T-helper 2 cell treated with Interferon-gamma antibody and Interleukin-4, amounts not matched to agents 100 ng/mL and 5 ng/mL, for 36 hours (primary cell): ENCODE measurements at regions not wholly inside any gene's neighbourhood (a gene's known extent, or its start where the extent isn't known, plus 50 kb on each side); places are given as distances from the start of the nearest gene placed in this dataset.
"Not testable (repeated sequence)": the region's sequence is repeated elsewhere in the genome, so short reads cannot be mapped to it uniquely, and the experiment has no call there.

Source experiments
- intact Hi-C: fragments of 100-400 bp; cut with micrococcal nuclease; formaldehyde crosslinking; loops from one replicate; pipeline ENCODE4 v1.15.1; 2023

DNA sequence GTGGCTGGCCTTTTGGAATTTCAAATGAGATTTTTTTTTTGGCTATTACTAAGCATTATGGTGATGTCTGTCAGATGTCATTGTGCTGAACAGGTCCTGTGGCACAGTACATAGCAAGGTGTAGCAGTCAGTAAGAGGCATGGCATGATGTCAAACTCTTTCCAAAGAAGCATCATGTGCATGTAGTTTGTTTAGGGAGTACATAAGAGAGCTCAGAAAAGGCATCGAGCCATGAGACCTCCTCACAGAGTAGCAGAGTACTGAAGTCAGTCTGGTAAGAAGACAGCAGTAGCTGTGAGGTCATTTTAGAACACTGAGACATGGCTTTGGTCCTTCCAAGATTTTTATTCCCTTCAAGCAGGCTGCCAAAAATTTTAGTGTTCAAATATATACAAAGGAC lies 134.9 kb upstream of the SPRED1 start:
- intact Hi-C loops = no loop called here

GRCh38 chr15:38119865-38120264 lies 132.8 kb upstream of the SPRED1 start:
- intact Hi-C loops = not testable (repeated sequence)

GRCh38 chr15:38127306-38127771 lies 125.3 kb upstream of the SPRED1 start:
- intact Hi-C loops = no loop called here

DNA sequence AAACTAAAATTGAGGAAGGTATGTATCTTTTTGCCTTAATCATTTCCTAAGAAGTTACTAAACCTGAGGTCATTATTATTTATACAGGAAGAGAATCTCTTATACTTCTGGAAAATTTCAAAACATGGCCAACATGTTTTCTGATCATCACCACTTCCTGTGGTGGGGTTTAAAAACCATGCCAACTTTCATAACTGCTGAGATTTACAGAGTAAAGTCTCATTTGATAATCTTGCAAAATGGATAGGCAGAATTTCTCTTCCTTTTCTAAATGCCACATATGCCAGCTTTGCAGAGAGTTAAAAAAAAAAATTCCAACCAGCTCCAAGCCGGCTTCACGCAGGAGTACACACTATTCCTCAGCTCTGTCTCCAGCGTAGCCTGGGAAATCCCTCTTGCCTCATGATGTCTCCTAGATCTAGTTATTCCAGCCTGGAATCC lies 124.3 kb upstream of the SPRED1 start:
- intact Hi-C loops = no loop called here

- intact Hi-C loops = no loop called here
Measured at GRCh38 chr15:38128921-38129320, 123.7 kb upstream of the SPRED1 start.

GRCh38 chr15:38129531-38130204 lies 123.0 kb upstream of the SPRED1 start:
- intact Hi-C loops = no loop called here

DNA sequence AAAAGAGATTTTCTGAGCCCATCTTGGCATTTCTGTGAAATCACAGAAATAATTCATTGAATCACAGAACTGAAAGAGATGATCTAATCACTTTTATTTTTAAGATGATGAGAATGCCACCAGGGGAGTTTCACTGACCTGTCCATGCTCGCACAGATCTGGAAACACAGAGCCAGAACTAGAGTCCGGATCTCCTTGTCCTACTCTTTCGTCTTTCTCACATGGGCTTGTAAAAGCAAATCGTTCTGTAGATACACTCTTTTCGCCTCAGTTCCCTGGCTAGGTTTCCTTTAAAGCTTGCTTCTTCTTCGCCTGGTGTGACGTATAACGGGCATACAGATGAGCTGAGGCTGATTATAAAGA lies 122.5 kb upstream of the SPRED1 start:
- intact Hi-C loops = no loop called here

DNA sequence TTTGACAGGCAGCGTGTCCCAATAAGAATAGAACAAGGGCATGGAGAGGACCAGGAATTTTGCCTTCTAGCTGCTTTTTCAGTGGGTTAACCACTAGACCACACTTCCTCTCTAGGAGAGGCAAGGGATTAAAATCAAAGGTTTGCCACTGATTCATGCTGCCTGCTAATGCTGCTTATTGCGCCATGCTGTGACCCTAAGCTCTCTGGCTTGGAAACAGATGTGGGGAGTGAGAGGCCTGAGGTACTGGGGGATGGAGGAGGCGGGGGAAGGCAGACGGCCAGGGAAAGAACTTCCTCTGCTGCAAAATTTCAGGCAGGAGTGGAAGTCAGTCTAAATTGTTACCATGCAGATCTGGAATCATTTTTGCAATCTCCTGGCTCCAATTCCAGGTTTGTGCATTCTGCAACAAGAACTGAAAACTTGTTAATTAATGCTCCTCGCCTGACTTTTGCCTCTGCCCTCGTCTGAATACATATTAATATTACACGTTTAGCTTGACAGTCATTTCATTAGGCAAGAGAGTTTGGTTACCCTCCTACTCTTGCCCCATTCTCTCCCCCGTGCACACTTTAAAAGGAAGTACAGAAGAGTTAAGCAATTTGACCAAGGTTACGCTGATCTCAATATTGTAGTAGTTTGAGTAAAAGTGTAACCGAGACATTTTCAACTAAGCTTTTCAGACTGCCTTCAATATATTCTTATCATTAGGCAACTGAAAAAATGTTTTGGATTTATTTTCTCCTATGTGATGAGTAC lies 121.7 kb upstream of the SPRED1 start:
- intact Hi-C loops = no loop called here

- intact Hi-C loops = no loop called here
Measured at GRCh38 chr15:38134252-38134651, 118.4 kb upstream of the SPRED1 start.

- intact Hi-C loops = not testable (repeated sequence)
Measured at GRCh38 chr15:38142195-38142594, 110.4 kb upstream of the SPRED1 start.

DNA sequence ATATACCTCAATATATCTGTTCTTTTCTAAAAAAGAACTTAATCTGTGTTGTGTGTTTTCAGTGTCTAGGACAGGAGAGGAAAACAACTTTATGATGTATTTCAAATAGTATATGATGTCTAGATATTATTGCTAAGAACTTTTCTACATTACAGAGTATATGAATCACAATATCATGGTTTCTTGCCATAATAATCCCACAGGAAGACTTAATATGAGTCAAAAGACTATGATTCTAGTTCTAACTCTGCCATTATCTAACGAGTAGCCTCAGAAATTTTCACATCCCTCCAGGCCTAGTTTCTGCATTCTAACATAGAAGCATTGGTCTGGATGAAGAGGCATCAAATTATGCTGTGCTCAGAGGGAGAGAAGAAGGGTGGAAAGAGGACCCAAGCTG lies 107.7 kb upstream of the SPRED1 start:
- intact Hi-C loops = no loop called here

GRCh38 chr15:38145651-38146111 lies 107.0 kb upstream of the SPRED1 start:
- intact Hi-C loops = no loop called here

DNA sequence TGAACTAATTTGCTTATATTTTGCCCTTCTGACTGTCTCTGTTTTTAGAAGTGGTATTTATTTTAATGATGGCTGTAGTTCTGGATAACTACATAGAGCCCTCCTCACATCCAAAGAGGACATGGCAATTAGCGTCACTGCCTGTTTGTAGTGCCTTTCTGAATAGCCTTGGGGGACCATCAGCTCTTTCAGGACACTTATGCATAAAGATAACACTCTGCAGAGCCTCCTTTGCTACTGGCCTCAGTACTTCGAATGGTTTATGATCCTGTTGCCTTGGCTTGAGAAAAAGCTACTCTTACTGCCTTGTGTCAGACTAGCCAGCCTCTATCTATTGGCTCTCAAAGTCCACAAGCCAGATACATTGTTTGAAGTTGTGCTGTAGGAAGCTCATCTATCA lies 105.4 kb upstream of the SPRED1 start:
- intact Hi-C loops = no loop called here

GRCh38 chr15:38148471-38148870 lies 104.2 kb upstream of the SPRED1 start:
- intact Hi-C loops = no loop called here

- intact Hi-C loops = no loop called here
Measured at GRCh38 chr15:38149315-38149714, 103.3 kb upstream of the SPRED1 start.

DNA sequence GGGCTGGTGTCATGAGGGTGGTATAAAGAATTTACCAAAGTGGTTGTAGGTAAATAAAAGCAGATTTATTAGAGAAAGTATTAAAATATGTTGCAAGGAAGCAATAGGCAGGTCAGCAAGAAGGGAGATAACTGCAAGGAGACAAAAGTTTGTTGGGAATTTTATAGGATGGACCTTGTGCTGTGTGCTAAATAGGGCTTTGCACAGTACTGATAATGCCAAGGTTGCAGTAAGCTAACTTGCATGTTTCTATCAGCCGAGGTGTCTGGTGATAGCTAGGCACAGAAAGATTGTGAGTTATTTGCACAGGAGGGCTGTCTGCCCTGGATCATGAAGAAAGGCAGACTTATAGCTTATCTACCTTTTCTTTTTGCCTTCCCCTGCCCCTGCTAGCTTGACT lies 102.5 kb upstream of the SPRED1 start:
- intact Hi-C loops = no loop called here

DNA sequence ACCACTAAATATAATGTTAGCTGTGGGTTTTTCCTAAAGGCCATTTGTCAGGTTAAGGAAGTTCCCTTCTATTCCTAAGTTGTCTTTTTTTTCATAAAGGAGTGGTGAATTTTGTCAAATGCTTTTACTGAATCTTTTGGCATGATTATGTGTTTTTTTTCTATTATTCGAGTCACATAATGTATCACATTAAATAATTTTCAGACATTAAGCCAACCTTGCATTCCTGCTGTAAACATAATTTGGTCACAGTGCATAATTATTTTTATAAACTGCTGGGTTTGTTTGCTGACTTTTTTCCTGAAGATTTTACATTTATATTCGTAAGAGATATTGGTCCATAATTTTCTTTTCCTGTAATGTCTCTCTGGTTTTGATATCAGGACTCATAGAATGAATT lies 101.8 kb upstream of the SPRED1 start:
- intact Hi-C loops = no loop called here

- intact Hi-C loops = no loop called here
Measured at GRCh38 chr15:38153781-38154180, 98.9 kb upstream of the SPRED1 start.

GRCh38 chr15:38154255-38154654 lies 98.4 kb upstream of the SPRED1 start:
- intact Hi-C loops = no loop called here

GRCh38 chr15:38154837-38155236 lies 97.8 kb upstream of the SPRED1 start:
- intact Hi-C loops = no loop called here

DNA sequence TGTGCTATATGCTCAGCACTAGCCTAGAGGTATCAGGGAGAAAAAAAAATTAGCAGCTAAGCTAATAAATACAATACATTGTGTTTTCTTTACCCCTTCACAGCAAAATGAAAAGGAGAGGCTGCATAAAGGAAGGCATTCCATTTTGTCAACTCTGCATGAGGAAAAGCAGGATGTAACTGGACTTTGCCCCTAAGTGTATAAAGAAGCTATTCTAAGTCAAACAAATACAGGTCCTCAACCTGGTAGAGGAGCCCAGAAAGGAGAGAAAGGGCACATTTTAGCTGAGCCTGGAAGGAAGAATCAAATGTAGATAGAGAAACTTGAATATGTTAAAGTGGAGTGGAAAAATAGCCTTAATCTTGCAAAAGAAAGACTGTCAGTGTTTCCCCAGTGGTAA lies 89.0 kb upstream of the SPRED1 start:
- intact Hi-C loops = no loop called here

DNA sequence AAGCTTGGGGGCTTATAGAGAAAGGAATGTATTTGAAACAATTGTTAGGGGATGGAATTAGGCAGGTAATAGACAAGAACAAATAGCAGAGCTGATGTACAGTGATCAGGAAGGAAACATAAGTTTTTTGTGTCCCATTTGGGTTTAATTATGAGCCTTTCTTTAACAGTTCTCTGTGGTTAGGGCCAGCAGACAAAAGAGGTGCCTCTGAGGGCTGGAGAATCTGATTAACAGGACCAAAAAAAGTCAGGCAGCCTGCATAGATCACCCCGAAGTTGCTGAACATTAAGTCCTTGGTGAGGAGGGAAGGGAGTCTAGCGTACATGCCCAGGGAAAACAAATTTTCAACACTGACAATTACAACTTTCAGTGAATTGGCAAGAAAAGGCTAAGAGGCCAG lies 88.6 kb upstream of the SPRED1 start:
- intact Hi-C loops = no loop called here

DNA sequence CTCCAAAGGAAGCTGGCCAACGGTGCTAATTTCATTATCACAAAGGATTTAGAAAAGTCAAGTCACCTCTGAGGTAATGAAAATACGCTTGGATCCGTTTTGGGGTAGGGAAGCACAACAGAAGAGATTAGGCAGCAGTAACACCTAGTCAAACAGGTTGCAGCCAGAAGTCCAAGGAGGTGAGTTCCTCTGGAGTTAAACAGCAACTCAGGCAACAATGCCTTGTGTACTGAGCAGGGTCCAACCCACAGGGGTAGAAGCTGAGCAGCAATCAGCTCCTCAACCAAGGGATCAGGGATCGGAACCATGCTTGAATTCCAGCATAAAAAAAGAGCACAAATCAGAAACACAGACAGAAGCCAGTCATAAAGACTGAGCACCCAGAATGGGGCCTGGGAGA lies 88.1 kb upstream of the SPRED1 start:
- intact Hi-C loops = no loop called here
